ENCODE measurements at regions not wholly inside any gene's neighbourhood (a gene's known extent, or its start where the extent isn't known, plus 50 kb on each side); places are given as distances from the start of the nearest gene placed in this dataset.
"Not testable (repeated sequence)": the region's sequence is repeated elsewhere in the genome, so short reads cannot be mapped to it uniquely, and the experiment has no call there.

- Mint-ChIP-seq H3K27me3 (peaks cover 12 to 20% of the 10 kb centered on the region in 2 donors), H3K36me3 (peaks cover 0 to 2% (median 0%) of the 10 kb centered on the region in 3 donors), H3K4me3 (no peak overlapping the region), H3K9me3 (peaks cover 0 to 3% (median 0%) of the 10 kb centered on the region in 5 donors), H3K4me1 (no peaks in the 10 kb centered on the region), H3K27ac (no peak overlapping the region)
- Histone ChIP-seq H3K9me3 (ENCODE audit: low read length) (no peaks in the 10 kb centered on the region), H3K4me1 (ENCODE audit: insufficient read depth, low read length) (no peaks in the 10 kb centered on the region), H3K27me3 (ENCODE audit: insufficient read depth, low read length, poor library complexity, severe bottlenecking) (no peaks in the 10 kb centered on the region), H3K36me3 (ENCODE audit: insufficient read depth, low read length) (no peaks in the 10 kb centered on the region), H3K4me3 (ENCODE audit: low read length) (no peak overlapping the region), H3K27ac (ENCODE audit: low read depth, low read length) (no peak overlapping the region)
- DNase-seq, result peak in 1 of 5 donors; percentile 10
- POLR2A ChIA-PET, result no interaction called here
- CTCF ChIA-PET, result interaction anchor here (1.4 kb wide), 1 partner anchor 159 kb away, joined by 5 read pairs; no protein-coding TSS in a partner anchor
These were observed 65.8 kb downstream of the MTX3 start for GRCh38 chr5:79924936-79925893.

- H3K27me3 Mint-ChIP-seq, result peaks cover 12 to 20% of the 10 kb centered on the region in 2 donors
- H3K27ac Mint-ChIP-seq, result no peak overlapping the region
- Histone ChIP-seq H3K4me3 (ENCODE audit: low read length) (no peak overlapping the region), H3K9me3 (ENCODE audit: low read length) (no peaks in the 10 kb centered on the region), H3K36me3 (ENCODE audit: insufficient read depth, low read length) (no peaks in the 10 kb centered on the region), H3K27me3 (ENCODE audit: insufficient read depth, low read length, poor library complexity, severe bottlenecking) (no peaks in the 10 kb centered on the region), H3K27ac (ENCODE audit: low read depth, low read length) (no peak overlapping the region), H3K4me1 (ENCODE audit: insufficient read depth, low read length) (no peaks in the 10 kb centered on the region)
- no peak for DNase-seq
- no peak overlapping the region for H3K4me3 Mint-ChIP-seq
- ChIA-PET POLR2A (no interaction called here), CTCF (no interaction called here)
- peaks cover 0 to 5% (median 2%) of the 10 kb centered on the region in 3 donors for H3K36me3 Mint-ChIP-seq
- H3K4me1 Mint-ChIP-seq, result no peaks in the 10 kb centered on the region
- H3K9me3 Mint-ChIP-seq, result peaks cover 0 to 9% (median 7%) of the 10 kb centered on the region in 5 donors
These were observed 67.6 kb downstream of the MTX3 start for GRCh38 chr5:79923431-79923830.

DNA sequence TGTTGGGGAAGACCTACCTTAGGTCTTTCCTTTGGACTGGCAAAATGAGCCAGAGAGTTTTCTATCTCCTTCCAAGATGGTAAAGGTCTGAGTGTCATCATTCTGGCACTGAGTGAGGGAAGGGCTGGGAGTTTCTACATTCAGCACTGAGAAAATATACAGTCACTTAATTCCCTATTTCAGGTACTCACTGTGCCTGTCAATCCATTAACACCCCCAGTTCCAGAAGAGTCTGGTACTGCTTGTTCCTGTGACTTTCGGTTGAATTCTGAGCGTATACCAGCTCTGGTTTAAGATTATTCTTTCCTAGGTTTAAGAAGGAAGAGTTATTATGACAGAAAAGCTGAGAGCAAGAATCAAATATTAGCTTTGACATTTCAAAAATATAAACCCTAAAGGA is 68.4 kb downstream of the MTX3 start:
- Histone ChIP-seq H3K4me3 (ENCODE audit: low read length) (no peak overlapping the region), H3K36me3 (ENCODE audit: insufficient read depth, low read length) (no peaks in the 10 kb centered on the region), H3K4me1 (ENCODE audit: insufficient read depth, low read length) (no peaks in the 10 kb centered on the region), H3K27ac (ENCODE audit: low read depth, low read length) (no peak overlapping the region), H3K27me3 (ENCODE audit: insufficient read depth, low read length, poor library complexity, severe bottlenecking) (no peaks in the 10 kb centered on the region), H3K9me3 (ENCODE audit: low read length) (no peaks in the 10 kb centered on the region)
- ChIA-PET POLR2A (no interaction called here), CTCF (no interaction called here)
- Mint-ChIP-seq H3K4me1 (no peaks in the 10 kb centered on the region), H3K4me3 (no peak overlapping the region), H3K27ac (peak overlapping the region in 1 of 8 donors; percentile 31), H3K27me3 (peaks cover 12 to 20% of the 10 kb centered on the region in 2 donors), H3K36me3 (peaks cover 0 to 6% (median 2%) of the 10 kb centered on the region in 3 donors), H3K9me3 (peaks cover 2 to 15% (median 10%) of the 10 kb centered on the region in 5 donors)
- DNase-seq, result no peak

DNA sequence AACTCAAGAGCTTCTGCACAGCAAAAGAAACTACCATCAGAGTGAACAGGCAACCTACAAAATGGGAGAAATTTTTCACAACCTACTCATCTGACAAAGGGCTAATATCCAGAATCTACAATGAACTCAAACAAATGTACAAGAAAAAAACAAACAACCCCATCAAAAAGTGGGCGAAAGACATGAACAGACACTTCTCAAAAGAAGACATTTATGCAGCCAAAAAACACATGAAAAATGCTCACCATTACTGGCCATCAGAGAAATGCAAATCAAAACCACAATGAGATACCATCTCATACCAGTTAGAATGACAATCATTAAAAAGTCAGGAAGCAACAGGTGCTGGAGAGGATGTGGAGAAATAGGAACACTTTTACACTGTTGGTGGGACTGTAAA is 83.6 kb downstream of the MTX3 start:
- H3K4me1 Mint-ChIP-seq; H3K4me3 Mint-ChIP-seq; H3K36me3 ChIP-seq (ENCODE audit: insufficient read depth, low read length); POLR2A ChIA-PET; H3K27me3 ChIP-seq (ENCODE audit: insufficient read depth, low read length, poor library complexity, severe bottlenecking); H3K9me3 ChIP-seq (ENCODE audit: low read length); H3K4me3 ChIP-seq (ENCODE audit: low read length); H3K27ac ChIP-seq (ENCODE audit: low read depth, low read length); H3K4me1 ChIP-seq (ENCODE audit: insufficient read depth, low read length); CTCF ChIA-PET; H3K27ac Mint-ChIP-seq; DNase-seq; H3K36me3 Mint-ChIP-seq: not testable (repeated sequence)
- peaks cover 2 to 24% of the 10 kb centered on the region in 2 donors for H3K27me3 Mint-ChIP-seq
- H3K9me3 Mint-ChIP-seq, result peaks cover 0 to 10% (median 6%) of the 10 kb centered on the region in 5 donors

GRCh38 chr5:79902571-79902970 is 88.5 kb downstream of the MTX3 start:
- H3K4me3 ChIP-seq (ENCODE audit: low read length); H3K4me1 ChIP-seq (ENCODE audit: insufficient read depth, low read length); H3K4me3 Mint-ChIP-seq; H3K27ac ChIP-seq (ENCODE audit: low read depth, low read length); H3K36me3 ChIP-seq (ENCODE audit: insufficient read depth, low read length); CTCF ChIA-PET; H3K9me3 Mint-ChIP-seq; DNase-seq; H3K27me3 ChIP-seq (ENCODE audit: insufficient read depth, low read length, poor library complexity, severe bottlenecking); H3K9me3 ChIP-seq (ENCODE audit: low read length); H3K36me3 Mint-ChIP-seq; H3K27ac Mint-ChIP-seq; POLR2A ChIA-PET; H3K4me1 Mint-ChIP-seq: not testable (repeated sequence)
- peaks cover 4 to 34% of the 10 kb centered on the region in 2 donors for H3K27me3 Mint-ChIP-seq

GRCh38 chr5:79901631-79902030 is 89.4 kb downstream of the MTX3 start:
- Mint-ChIP-seq H3K4me1 (no peaks in the 10 kb centered on the region), H3K9me3 (peaks cover 0 to 9% (median 0%) of the 10 kb centered on the region in 5 donors), H3K27me3 (peaks cover 8 to 40% of the 10 kb centered on the region in 2 donors), H3K27ac (no peak overlapping the region), H3K4me3 (no peak overlapping the region), H3K36me3 (no peaks in the 10 kb centered on the region)
- Histone ChIP-seq H3K9me3 (ENCODE audit: low read length) (no peaks in the 10 kb centered on the region), H3K36me3 (ENCODE audit: insufficient read depth, low read length) (no peaks in the 10 kb centered on the region), H3K4me1 (ENCODE audit: insufficient read depth, low read length) (no peaks in the 10 kb centered on the region), H3K27me3 (ENCODE audit: insufficient read depth, low read length, poor library complexity, severe bottlenecking) (no peaks in the 10 kb centered on the region), H3K27ac (ENCODE audit: low read depth, low read length) (no peak overlapping the region), H3K4me3 (ENCODE audit: low read length) (no peak overlapping the region)
- no peak for DNase-seq
- ChIA-PET CTCF (no interaction called here), POLR2A (no interaction called here)

GRCh38 chr5:79898611-79899010 is 92.5 kb downstream of the MTX3 start:
- H3K27ac ChIP-seq (ENCODE audit: low read depth, low read length), result no peak overlapping the region
- H3K27ac Mint-ChIP-seq, result no peak overlapping the region
- peaks cover 0 to 9% (median 0%) of the 10 kb centered on the region in 5 donors for H3K9me3 Mint-ChIP-seq
- H3K4me3 ChIP-seq (ENCODE audit: low read length), result no peak overlapping the region
- CTCF ChIA-PET, result no interaction called here
- H3K27me3 Mint-ChIP-seq, result peaks cover 9 to 66% of the 10 kb centered on the region in 2 donors
- no peak for DNase-seq
- no peaks in the 10 kb centered on the region for H3K4me1 ChIP-seq (ENCODE audit: insufficient read depth, low read length)
- H3K36me3 ChIP-seq (ENCODE audit: insufficient read depth, low read length), result no peaks in the 10 kb centered on the region
- POLR2A ChIA-PET, result no interaction called here
- H3K4me3 Mint-ChIP-seq, result no peak overlapping the region
- no peaks in the 10 kb centered on the region for H3K4me1 Mint-ChIP-seq
- no peaks in the 10 kb centered on the region for H3K27me3 ChIP-seq (ENCODE audit: insufficient read depth, low read length, poor library complexity, severe bottlenecking)
- H3K36me3 Mint-ChIP-seq, result no peaks in the 10 kb centered on the region
- no peaks in the 10 kb centered on the region for H3K9me3 ChIP-seq (ENCODE audit: low read length)

DNA sequence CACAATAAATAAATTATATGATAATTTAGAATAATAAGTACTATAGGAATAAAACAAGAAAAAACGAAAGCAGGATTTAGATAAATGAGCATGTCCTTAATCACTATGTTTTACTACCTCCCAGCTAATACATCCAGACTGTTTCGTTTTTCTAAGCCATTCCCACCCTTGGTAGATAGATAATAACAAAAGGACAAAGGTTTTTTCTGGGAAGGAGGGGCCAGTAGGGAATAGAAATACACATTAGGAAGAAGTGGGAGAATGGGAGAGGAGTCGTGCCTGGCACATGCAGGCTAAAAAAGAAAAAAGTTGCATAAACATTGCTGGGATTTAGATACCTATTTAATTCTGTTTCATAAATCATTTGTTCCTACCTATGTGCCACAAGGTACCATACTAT is 97.1 kb downstream of the MTX3 start:
- Mint-ChIP-seq H3K9me3 (peaks cover 0 to 5% (median 2%) of the 10 kb centered on the region in 5 donors), H3K27ac (no peak overlapping the region), H3K36me3 (no peaks in the 10 kb centered on the region), H3K4me1 (no peaks in the 10 kb centered on the region), H3K4me3 (no peak overlapping the region), H3K27me3 (peaks cover 16 to 70% of the 10 kb centered on the region in 2 donors)
- DNase-seq, result no peak
- ChIA-PET CTCF (no interaction called here), POLR2A (no interaction called here)
- no peak overlapping the region for H3K27ac ChIP-seq (ENCODE audit: low read depth, low read length)
- H3K4me3 ChIP-seq (ENCODE audit: low read length), result no peak overlapping the region
- no peaks in the 10 kb centered on the region for H3K9me3 ChIP-seq (ENCODE audit: low read length)
- H3K4me1 ChIP-seq (ENCODE audit: insufficient read depth, low read length), result no peaks in the 10 kb centered on the region
- H3K27me3 ChIP-seq (ENCODE audit: insufficient read depth, low read length, poor library complexity, severe bottlenecking), result no peaks in the 10 kb centered on the region
- no peaks in the 10 kb centered on the region for H3K36me3 ChIP-seq (ENCODE audit: insufficient read depth, low read length)

Measured in CD8-positive, alpha-beta memory T cell (primary cell).